ENCODE measurements at regions not wholly inside any gene's neighbourhood (a gene's known extent, or its start where the extent isn't known, plus 50 kb on each side); places are given as distances from the start of the nearest gene placed in this dataset.

- TF ChIP-seq ZC3H10 (CRISPR knock-in tag; IDR thresholded peaks at IDR 0.05) (no peak), PATZ1 (CRISPR knock-in tag; IDR thresholded peaks at IDR 0.05; ENCODE audit: borderline replicate concordance) (peak; percentile 24; the same call in 1 of the 2 replicates), ESRRG (CRISPR knock-in tag; IDR thresholded peaks at IDR 0.05) (0 out of 2 replicates have a peak, but pooled peaks have one; percentile 13), ZNF70 (CRISPR knock-in tag; IDR thresholded peaks at IDR 0.05) (no peak), CSRNP3 (CRISPR knock-in tag; IDR thresholded peaks at IDR 0.05) (no peak), ZFP30 (CRISPR knock-in tag; IDR thresholded peaks at IDR 0.05) (no peak), SNAI2 (CRISPR knock-in tag; IDR thresholded peaks at IDR 0.05) (no peak), POU6F1 (CRISPR knock-in tag; IDR thresholded peaks at IDR 0.05; ENCODE audit: borderline replicate concordance, low read depth) (no peak), ZNF565 (CRISPR knock-in tag; conservative IDR thresholded peaks at IDR 0.05; ENCODE audit: low read depth) (no peak), TSHZ2 (CRISPR knock-in tag; IDR thresholded peaks at IDR 0.05) (no peak), BACH2 (CRISPR knock-in tag; IDR thresholded peaks at IDR 0.05; ENCODE audit: borderline replicate concordance) (no peak), ZFP3 (CRISPR knock-in tag; IDR thresholded peaks at IDR 0.05) (0 out of 2 replicates have a peak, but pooled peaks have one; percentile 26), RARB (CRISPR knock-in tag; IDR thresholded peaks at IDR 0.05) (no peak)
These were observed 395.4 kb upstream of the LRRC7 start for GRCh38 chr1:69172003-69173000.
